Cardiac septum (tissue), 1 donor: ENCODE measurements at regions not wholly inside any gene's neighbourhood (a gene's known extent, or its start where the extent isn't known, plus 50 kb on each side); places are given as distances from the start of the nearest gene placed in this dataset.
"Not testable (repeated sequence)": the region's sequence is repeated elsewhere in the genome, so short reads cannot be mapped to it uniquely, and the experiment has no call there.

ENCODE experiments used
- DNase-seq: peaks from one replicate; pipeline ENCODE4 v3.0.0-alpha.2; 2020; ENCODE audit warnings: low spot score
- intact Hi-C: fragments of 100-400 bp; cut with DNase I; formaldehyde crosslinking; loops from one replicate; pipeline ENCODE4 v1.14.0; 2022
- donor health status: DM: no; HTN: no; CAD: no.

DNA sequence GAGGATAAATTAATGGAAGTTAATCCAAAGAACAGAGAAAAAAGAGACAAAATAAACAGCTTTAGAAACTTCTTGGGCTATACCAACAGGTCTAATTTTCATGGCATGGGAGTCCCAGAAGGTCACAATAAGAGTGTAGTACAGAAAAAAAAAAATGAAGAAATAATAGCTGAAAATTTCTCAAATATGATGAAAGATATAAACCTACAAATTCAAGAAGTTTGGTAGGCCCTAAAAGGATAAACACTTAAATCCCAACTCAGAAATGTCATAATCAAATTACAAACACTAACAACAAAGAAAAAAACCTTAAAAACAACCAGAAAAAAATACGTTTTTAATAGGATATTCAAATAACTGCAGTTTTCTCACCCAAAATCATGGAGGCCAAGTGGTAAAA, 229.3 kb upstream of the ZEB2 start:
- intact Hi-C loops: no loop called here
- no peak for DNase-seq

DNA sequence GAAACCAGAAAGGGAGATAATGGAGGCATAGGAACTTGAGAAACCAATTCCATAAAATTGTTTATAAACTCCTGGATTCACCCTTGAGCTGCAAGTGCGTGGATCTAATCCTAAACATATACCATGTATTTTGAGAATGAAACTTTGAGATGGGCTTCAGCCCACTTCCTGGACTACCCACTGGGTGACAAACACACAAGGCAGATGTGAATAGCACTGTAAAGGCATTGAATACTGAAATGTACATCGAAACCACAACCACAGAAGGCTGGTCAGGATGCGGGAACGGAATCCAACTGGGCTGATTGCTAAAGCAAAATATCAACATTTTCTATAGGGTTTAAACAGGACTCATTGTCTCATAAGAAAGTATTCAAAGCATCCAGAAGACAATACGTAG, 228.5 kb upstream of the ZEB2 start:
- intact Hi-C loops: no loop called here

DNA sequence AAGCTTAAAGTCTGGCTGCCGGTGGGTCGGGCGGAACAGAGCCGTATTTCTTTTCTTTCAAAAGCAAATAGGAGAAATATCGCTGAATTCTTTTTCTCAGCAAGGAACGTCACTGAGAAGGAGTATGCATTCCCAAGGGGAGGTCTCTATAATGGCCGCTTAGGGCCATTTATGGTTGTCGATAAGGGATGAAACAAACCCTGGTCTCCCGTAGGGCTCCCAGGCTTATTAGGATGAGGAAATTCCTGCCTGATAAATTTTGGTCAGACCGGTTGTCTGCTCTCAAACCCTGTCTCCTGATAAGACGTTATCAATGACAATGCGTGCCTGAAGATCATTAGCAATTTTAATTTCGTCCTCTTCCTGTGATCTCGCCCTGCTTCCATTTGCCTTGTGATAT, 227.7 kb upstream of the ZEB2 start:
- DNase-seq: no peak
- intact Hi-C loops: no loop called here

More for the DNA sequence above, 228.5 kb upstream of the ZEB2 start:
- DNase-seq: no peak

DNA sequence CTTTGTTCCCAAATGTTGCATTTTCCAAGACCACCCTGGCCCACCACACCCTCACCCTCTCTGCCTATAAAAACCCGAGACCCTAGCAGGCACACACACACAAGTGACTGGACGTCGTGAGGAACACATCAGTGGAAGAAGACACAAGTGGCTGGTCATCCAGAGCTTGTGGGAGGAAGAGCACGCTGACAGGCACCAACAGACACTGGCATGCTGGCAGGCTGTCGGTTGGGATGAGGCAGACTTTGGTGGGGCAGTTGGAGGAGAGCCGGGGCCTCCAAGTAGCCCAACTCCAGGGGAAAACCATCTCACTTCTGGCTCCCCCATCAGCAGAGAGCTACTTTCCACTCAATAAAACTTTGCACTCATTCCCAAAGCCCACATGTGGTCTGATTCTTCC, 225.5 kb upstream of the ZEB2 start:
- intact Hi-C loops: no loop called here
- DNase-seq: no peak

DNA sequence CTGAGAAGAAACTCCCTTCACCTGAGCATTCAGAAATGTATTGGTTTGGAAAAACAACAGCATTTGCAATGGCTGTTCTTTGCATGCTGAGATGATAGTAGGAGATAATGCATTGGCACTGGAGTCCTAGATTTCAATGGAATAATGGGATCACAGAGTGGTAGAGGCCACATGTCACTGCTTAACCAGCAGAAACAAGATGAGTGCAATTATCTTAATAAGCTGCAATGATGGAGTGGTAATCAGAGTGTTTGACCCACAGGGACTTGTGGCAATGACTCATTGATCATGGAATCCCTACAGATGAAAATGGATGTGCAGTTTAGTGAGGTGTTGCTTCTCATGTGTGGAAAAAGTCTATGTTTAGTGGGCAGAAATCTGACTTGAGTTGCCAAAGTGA, 218.8 kb upstream of the ZEB2 start:
- intact Hi-C loops: no loop called here
- no peak for DNase-seq

DNA sequence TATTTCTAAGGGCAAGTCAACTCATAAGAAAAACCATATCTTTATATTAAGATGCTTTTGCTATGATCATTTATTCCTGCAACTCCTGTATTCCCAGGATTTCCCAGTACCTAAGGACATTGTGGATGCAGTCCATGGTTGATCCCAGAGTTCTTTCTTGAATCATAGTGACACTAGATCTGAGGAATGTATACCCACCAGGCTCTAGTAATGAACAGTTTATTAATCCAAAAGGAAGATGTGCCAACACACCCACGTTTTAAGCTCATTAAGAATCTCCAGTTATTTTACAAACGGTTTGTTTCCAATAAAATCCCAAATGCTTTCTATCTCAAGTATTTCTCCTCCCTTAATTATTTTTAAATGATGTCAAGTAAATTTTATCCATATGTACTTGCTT, 210.8 kb upstream of the ZEB2 start:
- intact Hi-C loops: no loop called here

DNA sequence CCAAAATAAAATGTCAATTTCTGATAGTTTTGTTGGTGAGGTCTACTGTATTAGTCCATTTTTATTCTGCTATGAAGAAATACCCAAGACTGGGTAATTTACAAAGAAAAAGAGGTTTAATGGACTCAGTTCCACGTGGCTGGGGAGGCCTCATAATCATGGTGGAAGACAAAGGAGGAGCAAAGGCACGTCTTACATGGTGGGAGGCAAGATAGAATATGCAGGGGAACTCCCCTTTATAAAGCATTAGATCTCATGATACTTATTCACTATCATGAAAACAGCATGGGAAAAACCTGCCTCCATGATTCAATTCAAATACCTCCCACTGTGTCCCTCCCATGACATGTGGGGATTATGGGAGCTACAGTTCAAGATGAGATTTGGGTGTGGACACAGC, 204.5 kb upstream of the ZEB2 start:
- DNase-seq, intact Hi-C loops: not testable (repeated sequence)

More for the DNA sequence above, 210.8 kb upstream of the ZEB2 start:
- no peak for DNase-seq

DNA sequence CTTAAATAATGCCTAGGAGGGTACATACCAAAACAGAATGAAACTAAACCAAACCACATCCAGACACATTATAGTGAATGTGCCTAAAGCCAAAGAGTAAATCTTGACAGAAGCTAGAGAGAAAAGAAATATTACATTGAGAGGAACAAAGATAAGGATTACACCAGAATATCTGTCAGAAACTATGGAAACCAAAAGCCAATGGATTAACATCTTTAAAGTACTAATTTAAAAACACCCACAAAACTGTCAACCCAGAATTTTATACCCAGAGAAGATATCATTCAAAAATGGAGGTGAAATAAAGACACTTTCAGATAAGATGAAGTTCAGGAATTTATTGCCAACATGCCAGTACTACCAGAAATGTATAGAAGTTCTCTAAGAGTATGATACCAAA, 198.5 kb upstream of the ZEB2 start:
- intact Hi-C loops: loop anchor here (10.0 kb wide), 1 partner anchor 216 kb away; no protein-coding TSS in a partner anchor
- DNase-seq: no peak

DNA sequence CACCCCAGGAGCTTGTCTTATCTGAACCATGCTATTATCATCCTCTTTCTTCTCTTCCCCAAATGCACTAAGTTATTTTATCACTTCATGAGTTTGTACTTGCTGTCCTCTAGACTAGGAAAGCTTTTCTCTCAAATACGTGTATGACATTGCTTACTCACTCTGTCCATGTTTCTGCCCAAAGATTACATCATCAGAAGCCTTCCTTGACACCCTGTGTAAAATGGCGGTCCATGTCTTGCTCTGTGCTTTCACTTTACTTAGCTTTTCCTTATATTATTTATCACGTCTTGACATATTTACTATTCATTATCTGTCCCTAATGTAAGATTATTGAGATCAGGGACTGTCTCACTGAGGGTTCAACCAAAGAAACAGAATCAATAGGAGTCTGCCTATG, 196.1 kb upstream of the ZEB2 start:
- DNase-seq: no peak
- intact Hi-C loops: loop anchor here (10.0 kb wide), 1 partner anchor 219 kb away; no protein-coding TSS in a partner anchor

DNA sequence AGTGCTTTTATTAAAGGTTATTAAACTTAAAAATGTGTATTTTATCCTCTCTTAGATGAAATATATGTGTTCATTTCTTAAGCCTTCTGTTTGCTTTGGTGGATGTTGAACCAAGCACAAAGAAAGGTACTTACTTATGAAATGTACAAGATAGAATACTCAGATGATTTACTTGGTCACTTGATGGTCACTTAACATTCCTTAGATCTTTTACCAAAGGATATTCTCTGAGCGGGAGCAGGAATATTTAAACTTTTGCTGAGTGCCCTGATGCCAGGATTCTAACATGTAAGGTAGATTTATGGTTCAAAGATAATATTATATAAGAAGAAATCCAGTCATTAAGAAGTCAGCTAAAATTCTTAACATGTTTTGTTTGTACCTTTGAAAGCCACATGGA, 193.5 kb upstream of the ZEB2 start:
- no peak for DNase-seq
- intact Hi-C loops: loop anchor here (10.0 kb wide), 1 partner anchor 221 kb away; no protein-coding TSS in a partner anchor

DNA sequence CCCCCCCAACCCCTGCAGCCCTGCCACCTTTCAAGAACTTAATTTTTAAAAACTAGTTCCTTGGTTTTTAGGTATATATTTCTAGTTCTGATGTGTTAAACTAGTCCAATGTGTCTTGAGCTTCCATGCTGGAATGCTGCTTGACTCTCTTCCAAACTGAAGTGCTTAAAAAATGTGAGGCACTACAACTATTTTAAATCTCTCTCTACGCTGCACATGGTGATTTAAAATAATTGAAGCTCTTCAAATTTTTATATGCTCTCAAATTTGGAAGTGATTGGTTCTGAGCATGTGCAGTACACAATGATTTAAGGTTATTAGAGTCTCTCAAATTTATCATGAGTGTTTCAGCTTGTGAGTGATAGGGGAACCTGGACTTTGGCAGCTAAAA, 192.6 kb upstream of the ZEB2 start:
- intact Hi-C loops: loop anchor here (10.0 kb wide), 1 partner anchor 222 kb away; no protein-coding TSS in a partner anchor
- DNase-seq: no peak

DNA sequence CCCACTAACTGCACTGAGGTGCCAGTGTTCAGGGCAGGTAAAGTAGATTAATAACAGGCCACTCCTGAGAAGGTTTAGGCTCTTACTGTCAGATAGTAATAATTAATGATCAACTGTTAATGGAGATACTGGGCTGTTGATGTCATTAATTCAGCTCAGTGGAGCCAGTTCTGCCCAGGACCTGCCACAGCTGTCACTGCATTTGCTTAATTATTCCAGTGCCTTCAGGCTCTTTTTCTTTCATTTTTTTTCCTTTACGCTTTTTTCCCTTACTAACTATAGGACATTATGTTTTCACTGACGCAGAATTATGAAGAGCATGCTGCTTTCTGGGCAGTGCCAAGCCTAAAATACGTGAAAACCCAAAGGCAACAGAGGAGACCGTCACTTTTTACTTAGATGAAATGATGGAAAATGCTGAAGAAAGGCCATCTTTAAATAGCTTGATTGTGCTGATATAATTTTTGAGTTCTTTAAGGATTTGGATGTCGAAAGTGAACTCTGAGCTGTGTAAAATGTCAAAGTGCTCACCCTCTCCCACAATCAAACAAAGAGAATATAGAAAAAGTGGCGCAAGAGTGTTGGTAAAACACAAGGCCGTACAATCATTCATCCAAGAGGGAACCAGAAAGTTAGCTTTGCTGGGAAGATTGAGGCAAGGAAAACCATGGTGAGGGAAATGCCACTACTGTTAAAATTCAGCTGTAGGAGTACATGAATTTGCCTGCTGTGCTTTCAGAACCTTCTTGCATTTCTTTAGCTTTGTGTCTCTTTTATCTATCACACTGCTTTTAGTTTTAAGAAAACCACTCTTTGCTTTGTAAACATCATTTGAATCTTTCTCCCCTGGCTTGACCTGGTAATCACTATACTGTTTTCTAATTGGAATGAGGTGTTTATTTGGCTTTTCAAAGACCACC, 192.0 kb upstream of the ZEB2 start:
- no peak for DNase-seq
- intact Hi-C loops: loop anchor here (10.0 kb wide), 1 partner anchor 223 kb away; no protein-coding TSS in a partner anchor

DNA sequence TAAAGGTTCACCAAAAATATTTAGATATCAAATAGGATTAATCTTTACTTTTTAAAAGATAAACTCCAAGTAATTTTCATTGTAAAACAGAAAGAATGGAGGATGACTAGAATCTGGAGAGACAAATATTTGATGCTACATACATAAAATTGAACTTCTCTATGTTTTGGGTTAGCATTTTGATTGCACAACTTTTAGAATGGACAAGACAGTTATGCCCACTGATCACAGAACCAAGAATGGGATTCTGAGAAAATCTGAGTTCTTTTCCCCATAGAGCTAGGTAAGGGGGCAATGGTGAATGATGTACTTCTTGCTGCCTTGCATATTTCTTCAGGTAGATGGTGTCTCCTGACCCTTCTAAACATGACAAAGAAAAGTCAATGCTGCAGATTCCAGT, 191.2 kb upstream of the ZEB2 start:
- DNase-seq: no peak
- intact Hi-C loops: loop anchor here (10.0 kb wide), 1 partner anchor 224 kb away; no protein-coding TSS in a partner anchor

DNA sequence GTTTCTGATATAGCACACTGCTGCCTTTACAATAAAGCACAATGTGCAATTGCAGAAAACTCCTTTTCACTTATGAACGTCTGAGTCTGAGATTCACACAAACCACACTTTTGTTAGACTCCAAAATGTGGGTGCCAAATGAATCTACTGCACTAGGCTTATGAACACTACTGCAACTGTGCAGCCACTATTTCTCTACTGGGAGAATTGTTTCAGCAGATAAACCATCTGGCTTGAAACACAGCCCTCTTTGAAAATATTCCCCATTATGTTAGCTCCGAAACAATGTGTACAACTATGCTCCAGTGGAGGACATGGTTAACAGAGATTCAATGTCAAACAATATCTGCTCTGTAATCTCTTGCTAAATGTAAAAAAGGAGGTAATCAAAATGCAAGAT, 188.7 kb upstream of the ZEB2 start:
- no peak for DNase-seq
- intact Hi-C loops: no loop called here

DNA sequence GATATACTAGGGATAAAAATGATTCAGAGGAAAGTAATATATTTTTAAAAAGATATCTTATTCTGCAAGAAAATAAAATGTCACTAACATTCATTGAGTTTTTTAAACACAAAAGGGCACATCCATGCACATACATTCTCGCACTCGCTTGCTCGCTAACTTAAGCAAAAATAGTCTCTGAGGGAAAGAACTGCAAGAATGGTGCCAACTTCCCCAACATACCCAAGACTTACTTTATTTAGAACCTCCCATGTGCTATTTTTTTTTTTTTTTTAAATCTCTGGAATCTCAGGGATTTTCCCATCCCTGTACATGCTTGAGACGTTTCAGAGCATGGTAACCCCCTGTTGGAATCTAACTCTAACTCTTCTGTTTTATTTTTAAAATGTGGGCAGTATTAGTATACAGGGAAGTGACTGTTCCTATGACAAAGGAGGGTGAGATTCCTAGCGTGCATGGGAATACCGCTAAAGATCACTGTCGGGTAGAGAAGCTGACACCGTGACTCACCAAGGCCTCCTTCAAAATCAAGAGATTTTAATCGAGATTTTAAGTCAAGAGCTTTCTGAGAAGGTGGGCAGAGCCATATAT, 187.9 kb upstream of the ZEB2 start:
- intact Hi-C loops: no loop called here
- DNase-seq: no peak

DNA sequence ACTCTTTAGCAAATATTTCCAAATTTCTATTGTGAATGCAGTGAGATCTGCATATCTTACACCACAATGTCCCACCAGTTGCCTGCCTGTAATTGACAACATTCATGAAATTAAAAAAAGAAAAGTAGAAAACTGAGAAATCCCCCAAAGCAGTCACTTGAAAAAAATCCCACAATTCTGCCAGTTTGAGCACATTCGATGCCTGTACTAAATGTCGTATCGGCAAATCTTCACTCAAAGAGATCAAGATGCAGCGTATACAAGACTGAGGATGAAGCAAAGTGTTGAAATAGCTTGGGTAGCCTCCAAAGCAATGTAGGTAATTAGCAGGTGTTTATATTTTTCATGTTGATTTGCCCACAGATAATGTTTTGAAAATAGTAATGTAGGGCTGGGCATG, 186.7 kb upstream of the ZEB2 start:
- no peak for DNase-seq
- intact Hi-C loops: no loop called here

DNA sequence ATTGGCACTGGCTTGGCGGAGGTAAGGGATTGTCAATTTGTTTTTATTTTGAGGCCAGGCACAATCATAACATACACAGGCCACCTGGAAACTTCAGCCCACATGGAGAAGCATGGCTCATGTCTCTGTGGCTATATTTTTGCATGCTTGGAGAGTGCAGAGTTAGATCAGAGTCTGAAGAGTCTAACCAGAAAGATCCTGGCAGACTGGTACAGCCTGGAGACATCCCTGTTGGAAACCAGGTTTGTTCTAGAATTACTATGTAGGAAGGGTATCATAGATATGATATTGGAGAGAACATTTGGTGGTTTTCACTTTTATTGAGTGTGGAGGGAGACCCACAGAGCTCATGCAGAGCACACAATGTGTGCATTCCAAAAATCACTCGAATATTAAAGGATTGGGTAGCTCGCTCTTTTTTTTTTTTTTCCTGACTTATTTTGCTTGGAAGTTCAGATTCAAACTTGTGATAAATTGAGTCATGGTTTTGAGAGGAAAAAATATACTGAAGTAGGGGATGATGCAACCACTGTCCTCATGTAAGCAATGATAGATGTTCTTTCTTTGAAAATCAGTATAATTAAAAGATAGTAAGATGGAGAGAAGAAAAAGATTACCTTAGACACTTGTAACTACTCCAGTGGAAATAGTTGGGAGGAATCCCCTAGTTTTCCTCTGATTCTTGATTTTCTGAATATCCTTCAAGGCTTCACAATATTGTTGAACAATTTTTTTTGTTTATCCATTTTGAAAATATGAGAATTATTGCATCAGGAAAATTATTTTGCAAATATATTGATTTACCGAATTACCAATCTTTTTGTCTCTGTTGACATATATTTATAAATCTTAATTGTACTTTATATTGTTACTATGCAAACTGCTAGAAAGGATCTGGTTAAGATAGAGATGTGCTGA, 185.7 kb upstream of the ZEB2 start:
- intact Hi-C loops: no loop called here
- no peak for DNase-seq

DNA sequence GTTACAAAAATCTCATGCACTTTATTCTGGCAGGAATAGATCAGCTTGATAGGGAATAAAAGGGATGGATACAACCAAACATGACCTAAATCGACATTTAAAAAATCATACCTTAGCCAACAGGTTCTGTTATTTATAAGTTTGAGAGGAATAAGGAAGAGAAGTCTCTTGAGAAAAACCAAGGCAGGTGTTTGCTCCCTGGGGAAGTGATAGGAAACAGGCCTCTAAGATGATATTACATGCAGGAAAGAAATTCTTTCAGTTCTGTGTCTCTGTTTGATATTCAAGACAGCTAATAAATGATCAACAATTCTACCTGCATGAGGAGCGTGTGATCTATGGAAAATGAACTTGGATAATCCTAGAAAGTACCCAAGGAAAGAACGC, 184.8 kb upstream of the ZEB2 start:
- no peak for DNase-seq
- intact Hi-C loops: no loop called here

DNA sequence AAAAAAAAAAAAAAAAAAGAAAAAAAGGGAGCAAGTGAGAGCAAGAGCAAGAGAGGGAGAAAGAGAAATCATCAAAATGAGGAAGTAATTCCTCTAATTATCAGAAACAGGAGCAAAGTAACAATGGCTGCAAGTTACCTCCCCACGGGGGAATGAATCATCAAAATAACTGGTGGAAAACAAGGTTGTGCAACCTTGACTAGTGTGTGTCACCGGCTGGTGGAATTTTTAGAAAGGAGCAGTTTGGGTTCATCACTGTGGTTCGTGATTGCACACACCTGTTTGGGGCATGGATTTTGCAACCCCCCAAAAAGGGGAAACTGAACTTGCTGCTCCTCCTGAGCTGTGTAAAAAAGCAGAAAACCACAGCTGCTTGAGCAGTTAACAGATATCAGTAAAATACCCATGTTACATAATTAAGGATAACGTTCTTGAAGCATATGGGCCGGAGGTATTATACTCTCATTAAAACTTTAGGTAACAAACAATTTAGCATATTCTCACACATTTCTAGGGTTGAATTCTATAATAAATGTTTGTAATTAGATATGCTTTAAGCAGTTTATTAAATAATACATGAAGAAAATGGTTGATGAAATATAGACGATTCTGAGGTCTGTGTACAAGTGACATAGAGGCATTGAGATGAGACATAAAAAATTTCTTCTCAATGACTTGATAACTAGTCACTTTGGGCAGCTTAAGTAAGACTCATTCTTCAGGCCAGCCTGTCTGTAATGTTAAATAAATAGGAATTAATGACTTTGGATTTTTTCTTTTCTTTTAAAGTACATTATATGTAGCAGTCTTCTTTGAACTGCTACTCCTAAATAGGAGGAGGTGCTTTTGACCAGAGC, 184.2 kb upstream of the ZEB2 start:
- DNase-seq: peak; percentile 88
- intact Hi-C loops: no loop called here
